ENCODE measurements at regions not wholly inside any gene's neighbourhood (a gene's known extent, or its start where the extent isn't known, plus 50 kb on each side); places are given as distances from the start of the nearest gene placed in this dataset.

DNA sequence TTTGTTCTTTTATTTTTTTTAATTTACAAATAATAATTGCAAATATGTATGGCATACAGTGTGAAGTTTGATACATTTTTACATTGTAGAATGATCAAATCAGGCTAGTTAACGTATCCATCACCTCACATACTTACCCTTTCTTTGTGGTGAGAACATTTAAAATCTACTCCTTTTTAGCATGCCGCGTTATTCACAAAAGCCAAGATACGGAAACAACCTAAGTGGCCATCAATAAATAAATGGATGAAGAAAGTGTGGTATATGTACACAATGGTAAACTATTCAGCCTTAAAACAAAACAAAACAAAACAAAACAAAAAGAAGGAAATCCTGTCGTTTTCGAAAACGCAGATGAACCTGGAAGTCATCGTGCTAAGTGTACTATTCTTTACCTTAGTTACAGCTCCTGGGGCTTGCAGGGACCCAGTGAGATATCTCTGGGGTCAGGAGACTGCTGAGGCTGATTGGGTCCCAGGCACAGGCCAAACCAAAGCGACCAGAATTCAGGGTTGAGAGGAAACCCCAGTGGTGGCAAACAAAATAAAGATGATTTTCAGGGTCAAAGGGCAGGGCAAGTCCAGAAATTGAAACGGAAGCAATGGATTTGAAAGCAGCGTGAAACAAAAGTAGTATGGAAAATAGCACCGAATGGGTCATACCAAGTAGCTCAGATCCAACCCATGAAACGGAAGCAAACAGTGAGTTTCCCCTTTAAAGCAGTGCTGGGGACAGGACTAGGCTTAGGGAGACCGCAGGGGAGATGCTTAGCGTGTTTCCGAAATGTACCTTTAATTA lies 188.2 kb downstream of the PLPP3 start:
- TF ChIP-seq, protein P1, sequence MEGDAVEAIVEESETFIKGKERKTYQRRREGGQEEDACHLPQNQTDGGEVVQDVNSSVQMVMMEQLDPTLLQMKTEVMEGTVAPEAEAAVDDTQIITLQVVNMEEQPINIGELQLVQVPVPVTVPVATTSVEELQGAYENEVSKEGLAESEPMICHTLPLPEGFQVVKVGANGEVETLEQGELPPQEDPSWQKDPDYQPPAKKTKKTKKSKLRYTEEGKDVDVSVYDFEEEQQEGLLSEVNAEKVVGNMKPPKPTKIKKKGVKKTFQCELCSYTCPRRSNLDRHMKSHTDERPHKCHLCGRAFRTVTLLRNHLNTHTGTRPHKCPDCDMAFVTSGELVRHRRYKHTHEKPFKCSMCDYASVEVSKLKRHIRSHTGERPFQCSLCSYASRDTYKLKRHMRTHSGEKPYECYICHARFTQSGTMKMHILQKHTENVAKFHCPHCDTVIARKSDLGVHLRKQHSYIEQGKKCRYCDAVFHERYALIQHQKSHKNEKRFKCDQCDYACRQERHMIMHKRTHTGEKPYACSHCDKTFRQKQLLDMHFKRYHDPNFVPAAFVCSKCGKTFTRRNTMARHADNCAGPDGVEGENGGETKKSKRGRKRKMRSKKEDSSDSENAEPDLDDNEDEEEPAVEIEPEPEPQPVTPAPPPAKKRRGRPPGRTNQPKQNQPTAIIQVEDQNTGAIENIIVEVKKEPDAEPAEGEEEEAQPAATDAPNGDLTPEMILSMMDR (conservative IDR thresholded peaks at IDR 0.05), result no peak
- peak overlapping the region; percentile 52 for H3K27ac ChIP-seq

DNA sequence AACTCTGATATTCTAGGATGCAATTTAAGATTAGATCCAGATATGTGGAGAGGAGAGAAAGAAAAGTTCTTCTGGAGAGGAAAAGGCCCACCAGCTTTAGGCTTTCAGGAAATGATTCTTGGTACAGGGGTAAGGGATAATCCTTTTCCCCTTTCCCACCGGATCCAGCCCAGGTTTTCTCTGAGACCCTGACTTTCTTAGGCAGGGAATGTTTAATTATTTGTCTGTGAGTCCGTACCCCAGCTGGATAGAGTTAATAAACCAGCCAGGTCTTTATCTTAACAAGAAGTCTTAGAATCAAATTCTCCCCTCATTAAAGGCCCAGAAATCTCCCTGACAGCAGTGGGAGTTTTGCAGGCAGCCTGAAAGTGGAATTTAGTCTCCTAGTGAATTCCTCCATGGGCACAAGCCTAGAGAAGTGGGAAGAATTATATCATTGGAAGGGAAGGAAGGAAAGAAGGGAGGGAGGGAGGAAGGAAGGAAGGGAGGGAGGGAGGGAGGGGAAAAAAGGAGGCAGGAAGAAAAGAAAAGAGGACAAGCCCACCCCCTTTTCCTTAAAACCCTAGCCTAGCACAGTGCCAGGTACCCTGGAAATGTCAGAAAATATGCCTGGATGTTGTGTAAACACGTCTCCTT lies 189.0 kb downstream of the PLPP3 start:
- TF ChIP-seq, protein P1 (conservative IDR thresholded peaks at IDR 0.05), result no peak
- H3K27ac ChIP-seq, result peak overlapping the region; percentile 52

DNA sequence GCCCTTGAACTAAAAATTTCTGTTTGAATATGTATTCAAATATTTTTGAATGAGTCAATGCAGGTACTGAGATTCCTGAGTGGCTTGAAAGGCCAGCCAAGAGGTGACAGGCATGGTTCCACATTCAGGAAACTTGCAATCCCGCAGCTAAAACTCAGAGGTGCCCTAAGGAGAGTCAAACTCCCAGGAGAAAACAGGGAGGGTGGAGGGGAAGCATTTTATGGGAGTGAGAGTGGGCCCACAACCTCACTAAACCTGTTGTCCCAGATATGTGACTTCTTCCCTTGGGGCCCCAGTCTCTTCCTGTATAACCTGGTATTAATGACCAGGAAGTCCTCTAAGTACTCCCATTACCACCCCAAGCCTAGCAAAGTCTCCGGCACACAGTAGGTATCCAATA lies 189.6 kb downstream of the PLPP3 start:
- TF ChIP-seq, protein P1 (conservative IDR thresholded peaks at IDR 0.05), result no peak
- H3K27ac ChIP-seq, result peak overlapping the region; percentile 52

DNA sequence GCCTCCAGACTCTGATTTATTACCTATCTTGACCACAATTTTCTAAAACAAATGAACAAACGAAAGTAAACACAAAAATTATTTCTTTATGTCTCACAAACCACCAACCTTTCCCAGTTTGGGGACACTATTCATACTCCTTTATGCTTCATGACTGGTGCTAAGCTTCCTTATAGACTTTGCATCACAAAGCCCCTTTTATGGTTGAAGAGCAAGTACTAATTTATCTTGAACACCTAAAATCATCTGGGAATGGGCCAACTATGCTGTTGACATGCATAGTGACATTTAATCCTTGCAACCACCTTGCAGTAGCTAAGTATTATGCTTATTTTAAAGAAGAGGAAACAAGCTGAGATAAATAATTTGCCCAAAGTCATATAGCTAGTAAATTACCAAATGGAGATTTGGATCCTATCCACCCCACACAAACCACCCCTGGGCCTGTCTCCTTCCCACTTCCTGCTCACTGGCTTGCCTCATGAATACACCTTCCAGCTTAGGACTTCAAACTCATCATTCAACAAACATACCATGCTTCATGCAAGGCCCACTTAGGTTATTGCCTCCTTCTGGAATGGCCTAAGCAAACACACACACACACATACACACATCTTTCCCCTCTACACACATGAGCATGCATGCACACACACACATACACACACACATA lies 192.2 kb downstream of the PLPP3 start:
- H3K27ac ChIP-seq, result no peak overlapping the region
- TF ChIP-seq, protein P1 (conservative IDR thresholded peaks at IDR 0.05), result no peak

DNA sequence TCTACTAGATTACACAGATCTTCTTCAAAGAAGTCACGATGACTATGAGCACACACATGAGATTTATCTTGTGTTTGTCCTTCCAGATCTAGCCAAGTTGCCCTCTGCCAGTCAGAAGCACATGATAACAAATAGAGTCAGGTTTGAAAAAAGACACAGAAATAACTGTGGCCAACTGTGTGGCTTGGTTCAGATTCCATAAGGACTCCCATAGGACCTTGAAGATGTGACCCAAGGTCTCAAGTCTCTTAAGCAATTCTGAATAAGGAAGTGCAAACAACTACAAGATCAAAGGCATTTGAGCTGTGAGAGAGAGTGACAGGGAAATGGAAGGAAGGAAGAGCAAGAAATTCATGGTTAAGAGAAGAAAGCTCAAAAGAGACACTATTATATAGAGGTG lies 194.0 kb downstream of the PLPP3 start:
- TF ChIP-seq, protein P1 (conservative IDR thresholded peaks at IDR 0.05), result no peak
- no peak overlapping the region for H3K27ac ChIP-seq

DNA sequence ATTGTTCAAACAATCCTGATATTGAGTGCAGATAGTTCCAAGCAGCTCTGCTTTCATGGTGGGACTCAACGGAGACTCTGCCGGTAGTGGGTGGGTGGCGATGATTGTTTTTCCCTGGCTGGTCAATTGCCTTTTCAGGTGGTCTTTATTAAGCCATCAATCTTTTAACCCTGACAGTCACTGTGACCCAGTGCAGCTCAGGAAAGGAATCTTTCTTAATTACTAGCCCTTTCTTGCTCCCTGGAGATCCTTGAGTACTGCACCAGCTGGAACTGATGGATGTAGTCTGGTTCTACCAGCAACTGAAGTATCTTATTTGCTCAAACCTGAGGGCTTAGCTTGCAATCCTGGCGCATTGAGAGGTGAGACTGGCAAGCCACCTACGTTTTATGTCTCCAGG lies 196.4 kb downstream of the PLPP3 start:
- no peak overlapping the region for H3K27ac ChIP-seq
- TF ChIP-seq, protein P1 (conservative IDR thresholded peaks at IDR 0.05), result no peak

DNA sequence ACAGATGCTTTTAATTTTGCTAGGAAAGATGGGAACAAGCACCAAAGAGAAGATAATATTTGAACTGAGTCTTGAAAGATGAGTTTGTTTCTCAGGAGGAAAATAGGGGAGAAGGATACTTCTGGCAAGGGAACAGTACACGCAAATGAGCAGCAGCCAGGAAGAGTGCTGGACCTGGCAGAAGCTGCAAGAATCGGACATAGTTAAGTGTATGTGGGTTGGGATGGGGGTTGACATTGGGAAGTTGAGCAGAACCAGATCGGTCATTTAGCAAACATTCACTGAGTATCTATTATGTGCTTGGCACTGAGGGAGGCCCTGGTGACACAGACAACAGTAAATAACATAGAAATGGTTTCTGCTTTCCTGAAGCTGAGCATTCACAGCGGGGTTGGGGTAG lies 198.8 kb downstream of the PLPP3 start:
- no peak overlapping the region for H3K27ac ChIP-seq
- TF ChIP-seq, protein P1 (conservative IDR thresholded peaks at IDR 0.05), result no peak

Measured in VCaP (cell line).